ENCODE measurements at regions not wholly inside any gene's neighbourhood (a gene's known extent, or its start where the extent isn't known, plus 50 kb on each side); places are given as distances from the start of the nearest gene placed in this dataset.

GRCh38 chr12:67147030-67147429 lies 122.1 kb upstream of the CAND1 start:
- Mint-ChIP-seq H3K27me3 (ENCODE audit: unreplicated experiment) (peaks cover 6% of the 10 kb centered on the region), H3K4me1 (ENCODE audit: low read depth, unreplicated experiment) (no peaks in the 10 kb centered on the region), H3K36me3 (ENCODE audit: insufficient read depth, unreplicated experiment) (no peaks in the 10 kb centered on the region), H3K4me3 (ENCODE audit: low read depth, unreplicated experiment) (no peak overlapping the region), H3K9me3 (ENCODE audit: low read depth, unreplicated experiment) (no peaks in the 10 kb centered on the region), H3K27ac (ENCODE audit: unreplicated experiment) (no peak overlapping the region)
- DNase-seq: no peak
- TF ChIP-seq CTCF (IDR thresholded peaks at IDR 0.05; ENCODE audit: unreplicated experiment): no peak
- intact Hi-C loops (cut with micrococcal nuclease; ENCODE audit: unreplicated experiment): no loop called here
- no TSS peak for BruUV-seq (replicated peaks)
- CTCF ChIA-PET: interaction anchor here (1.5 kb wide), 1 partner anchor 14 kb away, joined by 4 read pairs; no protein-coding TSS in a partner anchor

- Mint-ChIP-seq H3K4me1 (ENCODE audit: low read depth, unreplicated experiment) (no peaks in the 10 kb centered on the region), H3K36me3 (ENCODE audit: insufficient read depth, unreplicated experiment) (no peaks in the 10 kb centered on the region), H3K9me3 (ENCODE audit: low read depth, unreplicated experiment) (no peaks in the 10 kb centered on the region), H3K4me3 (ENCODE audit: low read depth, unreplicated experiment) (no peak overlapping the region), H3K27me3 (ENCODE audit: unreplicated experiment) (peaks cover 2% of the 10 kb centered on the region), H3K27ac (ENCODE audit: unreplicated experiment) (no peak overlapping the region)
- CTCF ChIA-PET: interaction anchor here (1.5 kb wide), 1 partner anchor 14 kb away, joined by 4 read pairs; no protein-coding TSS in a partner anchor
- no peak for TF ChIP-seq CTCF (IDR thresholded peaks at IDR 0.05; ENCODE audit: unreplicated experiment)
- BruUV-seq (replicated peaks): no TSS peak
- intact Hi-C loops (cut with micrococcal nuclease; ENCODE audit: unreplicated experiment): no loop called here
- DNase-seq: no peak
These were observed 121.7 kb upstream of the CAND1 start for GRCh38 chr12:67147447-67147846.

GRCh38 chr12:67148265-67148664 lies 120.9 kb upstream of the CAND1 start:
- intact Hi-C loops (cut with micrococcal nuclease; ENCODE audit: unreplicated experiment): no loop called here
- no peaks in the 10 kb centered on the region for H3K27me3 Mint-ChIP-seq (ENCODE audit: unreplicated experiment)

GRCh38 chr12:67151886-67152285 lies 117.3 kb upstream of the CAND1 start:
- no peaks in the 10 kb centered on the region for H3K27me3 Mint-ChIP-seq (ENCODE audit: unreplicated experiment)
- DNase-seq: no peak
- intact Hi-C loops (cut with micrococcal nuclease; ENCODE audit: unreplicated experiment): no loop called here
- no TSS peak for BruUV-seq (replicated peaks)
- no peak for TF ChIP-seq CTCF (IDR thresholded peaks at IDR 0.05; ENCODE audit: unreplicated experiment)
- H3K9me3 Mint-ChIP-seq (ENCODE audit: low read depth, unreplicated experiment): no peaks in the 10 kb centered on the region
- H3K36me3 Mint-ChIP-seq (ENCODE audit: insufficient read depth, unreplicated experiment): no peaks in the 10 kb centered on the region
- H3K4me3 Mint-ChIP-seq (ENCODE audit: low read depth, unreplicated experiment): no peak overlapping the region
- CTCF ChIA-PET: no interaction called here
- H3K4me1 Mint-ChIP-seq (ENCODE audit: low read depth, unreplicated experiment): no peaks in the 10 kb centered on the region
- H3K27ac Mint-ChIP-seq (ENCODE audit: unreplicated experiment): no peak overlapping the region

More at GRCh38 chr12:67148265-67148664, 120.9 kb upstream of the CAND1 start:
- Mint-ChIP-seq H3K4me3 (ENCODE audit: low read depth, unreplicated experiment) (no peak overlapping the region), H3K36me3 (ENCODE audit: insufficient read depth, unreplicated experiment) (no peaks in the 10 kb centered on the region), H3K9me3 (ENCODE audit: low read depth, unreplicated experiment) (no peaks in the 10 kb centered on the region), H3K27ac (ENCODE audit: unreplicated experiment) (no peak overlapping the region), H3K4me1 (ENCODE audit: low read depth, unreplicated experiment) (no peaks in the 10 kb centered on the region)
- no peak for DNase-seq
- no TSS peak for BruUV-seq (replicated peaks)
- no peak for TF ChIP-seq CTCF (IDR thresholded peaks at IDR 0.05; ENCODE audit: unreplicated experiment)
- CTCF ChIA-PET: interaction anchor here (1.5 kb wide), 1 partner anchor 13 kb away, joined by 4 read pairs; no protein-coding TSS in a partner anchor

Data from Calu3 (cell line).